Heart left ventricle (tissue), 16 donors: ENCODE measurements at regions not wholly inside any gene's neighbourhood (a gene's known extent, or its start where the extent isn't known, plus 50 kb on each side); places are given as distances from the start of the nearest gene placed in this dataset.
"Not testable (repeated sequence)": the region's sequence is repeated elsewhere in the genome, so short reads cannot be mapped to it uniquely, and the experiment has no call there.

ENCODE experiments used
- ATAC-seq, 4 donors: fragments of 200-7000 bp; cut with Tn5 transposase; one replicate each; pipeline ENCODE4 v1.9.1; 2020 to 2022; ENCODE audit warnings: moderate library complexity in 4 of 4, mild to moderate bottlenecking in 3 of 4, moderate number of reproducible peaks in 1 of 4
- DNase-seq, 5 donors: peaks; one replicate each; pipeline ENCODE4 v3.0.0-alpha.2; 2020
- H3K27ac ChIP-seq, 12 donors: fragments of 200-600 bp; sonication (generic) in 4 of 12; one replicate each; pipeline versions ENCODE4 v1.5.0 to v1.8.0; 2016 to 2022; ENCODE audit warnings: mild to moderate bottlenecking in 2 of 12
- H3K27me3 ChIP-seq, 9 donors: fragments of 200-600 bp; sonication (generic) in 2 of 9; one replicate each; pipeline versions ENCODE4 v1.5.1 to v1.8.0; 2016 to 2022; ENCODE audit warnings: mild to moderate bottlenecking in 3 of 9
- H3K36me3 ChIP-seq, 9 donors: fragments of 200-600 bp; sonication (generic) in 2 of 9; one replicate each; pipeline versions ENCODE4 v1.5.0 to v1.8.0; 2018 to 2022; ENCODE audit warnings: mild to moderate bottlenecking in 2 of 9
- H3K4me1 ChIP-seq, 12 donors: fragments of 200-600 bp; sonication (generic) in 4 of 12; one replicate each; pipeline versions ENCODE4 v1.5.0 to v1.8.0; 2016 to 2022; ENCODE audit warnings: mild to moderate bottlenecking in 3 of 12
- H3K4me3 ChIP-seq, 12 donors: fragments of 200-600 bp; sonication (generic) in 4 of 12; one replicate each; pipeline versions ENCODE4 v1.5.0 to v1.8.0; 2017 to 2022; ENCODE audit warnings: mild to moderate bottlenecking in 9 of 12, moderate library complexity in 4 of 12
- H3K9me3 ChIP-seq, 12 donors: fragments of 200-600 bp; sonication (generic) in 4 of 12; one replicate each; pipeline versions ENCODE4 v1.5.0 to v1.8.0; 2016 to 2022; ENCODE audit warnings: mild to moderate bottlenecking in 1 of 12
- CTCF ChIP-seq, 12 donors: fragments of 200-600 bp; sonication (generic) in 4 of 12; IDR thresholded peaks; one replicate each; pipeline versions ENCODE4 v1.5.0 to v1.8.0; 2018 to 2022; ENCODE audit warnings: antibody characterized with exemption in 12 of 12, mild to moderate bottlenecking in 5 of 12
- POLR2A ChIP-seq, 2 donors: fragments of 450-650 bp; IDR thresholded peaks; one replicate each; pipeline ENCODE4 v1.6.1; 2017; ENCODE audit warnings: antibody characterized with exemption in 2 of 2, mild to moderate bottlenecking in 2 of 2, moderate library complexity in 2 of 2
- WGBS, 4 donors: extraction: QIAGEN DNeasy Blood & Tissue Kit in 2 of 4; methylation state at CpG; one replicate each; pipeline versions ENCODE4 v1.1.5 to v1.1.7; 2013 to 2018; 5-methylcytosine and 5-hydroxymethylcytosine counted together
- intact Hi-C, 10 donors: fragments of 100-400 bp; cut with DNase I; formaldehyde crosslinking; loops; one replicate each; pipeline versions ENCODE4 v1.11.1 to v1.14.2; 2022
- donor health status: ischemic (EF 13 %, LVEDD 7.1; RV severe dilation, severe dysfunction).
- donor health status: healthy with polysubstance abuse.
- donor health status: DM: no; HTN: yes; CAD: no.
- donor health status: DM: no; HTN: no; CAD: no.
- donor health status: ischemic (EF 25% LVEDD 6.9; RV normal size, moderate dysfunction).
- donor health status: ischemic (EF 25% LVEDD 5.7; RV mildly dilated, moderate dysfunction).
- donor health status: healthy.
- donor health status: DM: yes; HTN: yes; CAD: no.
- donor health status: ischemic (EF 35%, LVEDD 5.7; RV mildly dilated, moderate dysfunction).
- donor health status: nonischemic (EF 11% LVEDD 7.7; RV severe dilation, severe dysfunction).
- donor health status: DM: yes; HTN: yes; CAD: no.
- donor health status: PGD.
- donor health status: ischemic (EF 29% LVEDD 5.4; RV normal size, mild dysfunction).
- donor health status: nonischemic (EF 23%, LVEDD 6.1; RV moderate dilation, normal function).

GRCh38 chr3:193921465-193921864 is 214.5 kb upstream of the HES1 start:
- TF ChIP-seq CTCF (IDR thresholded peaks at IDR 0.05) (no peak), POLR2A (IDR thresholded peaks at IDR 0.05) (no peak)
- WGBS, 4 donors: 68 to 81% (median 76%) methylated on average over 4 of the region's 4 CpGs
- Histone ChIP-seq H3K4me1 (no peaks in the 10 kb centered on the region), H3K27me3 (peaks cover 0 to 4% (median 0%) of the 10 kb centered on the region in 9 donors), H3K27ac (no peak overlapping the region), H3K4me3 (no peak overlapping the region), H3K36me3 (no peaks in the 10 kb centered on the region), H3K9me3 (peaks cover 0 to 29% (median 13%) of the 10 kb centered on the region in 12 donors)
- ATAC-seq: no peak
- intact Hi-C loops: no loop called here
- DNase-seq: no peak

DNA sequence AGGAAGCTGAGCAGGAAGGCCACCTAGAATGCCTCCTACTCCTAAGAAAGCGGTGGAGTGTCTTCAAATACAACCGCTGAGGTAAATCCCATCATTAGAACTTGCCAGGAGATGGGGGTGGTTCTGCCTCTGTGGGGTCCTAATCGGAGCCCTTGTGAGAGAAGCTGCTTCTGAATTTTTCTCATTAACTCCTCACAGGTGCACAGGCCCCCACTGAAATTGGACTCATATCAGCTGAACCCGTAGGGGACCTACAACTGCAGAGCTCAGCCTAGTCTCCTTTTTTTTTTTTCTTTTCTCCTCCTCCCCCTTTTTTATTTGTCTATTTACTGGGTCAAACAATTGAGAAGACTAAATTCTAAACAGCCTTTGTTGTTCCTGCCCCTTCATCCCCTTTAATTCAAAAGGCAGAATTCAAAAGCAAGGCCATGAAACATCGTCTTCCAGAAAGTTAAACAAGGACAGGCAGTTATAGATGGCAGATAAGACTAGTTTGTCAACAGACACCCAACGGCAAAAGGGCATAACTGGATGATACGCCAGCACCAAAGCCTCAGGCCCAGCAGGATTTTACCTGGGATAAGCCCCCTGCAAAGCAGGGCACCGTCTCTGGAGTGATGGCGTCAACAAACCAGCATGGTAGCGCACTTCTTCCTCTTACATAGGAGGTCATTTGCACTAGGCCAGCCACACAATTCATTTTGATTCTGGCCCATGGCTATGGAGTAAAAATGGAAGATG is 213.7 kb upstream of the HES1 start:
- Histone ChIP-seq H3K9me3 (peaks cover 0 to 29% (median 13%) of the 10 kb centered on the region in 12 donors), H3K4me1 (no peaks in the 10 kb centered on the region), H3K27ac (no peak overlapping the region), H3K27me3 (peaks cover 0 to 1% (median 0%) of the 10 kb centered on the region in 9 donors), H3K4me3 (no peak overlapping the region), H3K36me3 (no peaks in the 10 kb centered on the region)
- DNase-seq (no peak), ATAC-seq (no peak)
- WGBS, 4 donors: 91 to 98% (median 95%) methylated on average over 10 of the region's 10 CpGs
- no peak for TF ChIP-seq POLR2A (IDR thresholded peaks at IDR 0.05)
- intact Hi-C loops: no loop called here

GRCh38 chr3:193923958-193924357 is 212.0 kb upstream of the HES1 start:
- H3K4me1 ChIP-seq, H3K36me3 ChIP-seq, H3K4me3 ChIP-seq, intact Hi-C loops, DNase-seq, H3K27me3 ChIP-seq, ATAC-seq, H3K27ac ChIP-seq: not testable (repeated sequence)
- peaks cover 0 to 29% (median 13%) of the 10 kb centered on the region in 12 donors for H3K9me3 ChIP-seq

GRCh38 chr3:193926071-193926470 is 209.9 kb upstream of the HES1 start:
- ATAC-seq, intact Hi-C loops, DNase-seq, H3K36me3 ChIP-seq, H3K27me3 ChIP-seq, H3K4me1 ChIP-seq, H3K4me3 ChIP-seq, H3K27ac ChIP-seq: not testable (repeated sequence)
- H3K9me3 ChIP-seq: peaks cover 0 to 29% (median 13%) of the 10 kb centered on the region in 12 donors
- 90 to 94% (median 94%) methylated on average over 3 of the region's 3 CpGs for WGBS, 4 donors

GRCh38 chr3:193927413-193928206 is 208.3 kb upstream of the HES1 start:
- H3K4me1 ChIP-seq, H3K27ac ChIP-seq, ATAC-seq, intact Hi-C loops, H3K4me3 ChIP-seq, H3K36me3 ChIP-seq, H3K27me3 ChIP-seq, DNase-seq: not testable (repeated sequence)
- 91 to 95% (median 94%) methylated on average over 5 of the region's 5 CpGs for WGBS, 4 donors
- H3K9me3 ChIP-seq: peaks cover 0 to 27% (median 13%) of the 10 kb centered on the region in 12 donors
